PC-3 (cell line): ENCODE measurements at regions not wholly inside any gene's neighbourhood (a gene's known extent, or its start where the extent isn't known, plus 50 kb on each side); places are given as distances from the start of the nearest gene placed in this dataset.

Experiments
- ATAC-seq: fragments of 200-7000 bp; cut with Tn5 transposase; 2 replicates; pipeline ENCODE4 v1.9.1; 2020; ENCODE audit warnings: mild to moderate bottlenecking, moderate library complexity
- BruUV-seq: library from RNA; stranded (reverse); fragments of 400-500 nt; replicated peaks from 2 replicates; lab custom pipeline; 2021; lab: Mats Ljungman, UMichigan
- CTCF ChIA-PET: fragments of 300-600 bp; sonication (Branson Sonifier 250); formaldehyde crosslinking; loops from one replicate; lab custom pipeline; 2022; ENCODE audit warnings: antibody characterized with exemption; lab: Charles Lee
- POLR2A ChIA-PET: fragments of 300-600 bp; sonication (Branson Sonifier 250); formaldehyde crosslinking; loops from one replicate; lab custom pipeline; 2022; ENCODE audit warnings: antibody characterized with exemption; ENCODE audit not compliant: unreplicated experiment; lab: Charles Lee
- DNase-seq: peaks from one replicate; pipeline ENCODE4 v3.0.0-alpha.2; 2015
- H2AFZ ChIP-seq: fragments of 300-600 bp; sonication (generic); 2 replicates; pipeline ENCODE4 v1.6.0; 2016; ENCODE audit warnings: antibody characterized with exemption, low read length
- H3F3A ChIP-seq: fragments of 300-600 bp; sonication (generic); one replicate; pipeline ENCODE4 v1.6.0; 2017; ENCODE audit warnings: antibody characterized with exemption, low read length, control low read depth, mild to moderate bottlenecking; ENCODE audit not compliant: unreplicated experiment
- H3K27ac ChIP-seq: fragments of 300-600 bp; sonication (generic); 2 replicates; pipeline ENCODE4 v1.5.1; 2016; ENCODE audit warnings: mild to moderate bottlenecking, low read length
- H3K27me3 ChIP-seq: fragments of 300-600 bp; sonication (generic); 2 replicates; pipeline ENCODE4 v1.6.1; 2016; ENCODE audit warnings: low read length, mixed read lengths
- H3K36me3 ChIP-seq: fragments of 300-600 bp; sonication (generic); 2 replicates; pipeline ENCODE4 v1.6.1; 2016; ENCODE audit warnings: low read depth, mixed run types, low read length, mixed read lengths
- H3K4me1 ChIP-seq: fragments of 300-600 bp; sonication (generic); 2 replicates; pipeline ENCODE4 v1.5.1; 2016; ENCODE audit warnings: low read length; ENCODE audit not compliant: insufficient read depth
- H3K4me2 ChIP-seq: fragments of 300-600 bp; sonication (generic); 2 replicates; pipeline ENCODE4 v1.6.0; 2016; ENCODE audit warnings: low read length
- H3K4me3 ChIP-seq: fragments of 300-600 bp; sonication (generic); 2 replicates; pipeline ENCODE4 v1.5.1; 2016; ENCODE audit warnings: mild to moderate bottlenecking, low read length, mixed read lengths
- H3K79me2 ChIP-seq: fragments of 300-600 bp; sonication (generic); 2 replicates; pipeline ENCODE4 v1.6.1; 2017; ENCODE audit warnings: low read length, mixed read lengths
- H3K9ac ChIP-seq: fragments of 300-600 bp; sonication (generic); 2 replicates; pipeline ENCODE4 v1.6.0; 2016; ENCODE audit warnings: mild to moderate bottlenecking, low read length
- H3K9me2 ChIP-seq: fragments of 300-600 bp; sonication (generic); replicated peaks from 2 replicates; pipeline ENCODE4 v1.6.1; 2016; ENCODE audit warnings: mixed run types, low read length, mixed read lengths
- H3K9me3 ChIP-seq: fragments of 300-600 bp; sonication (generic); 2 replicates; pipeline ENCODE4 v1.6.1; 2016; ENCODE audit warnings: low read length, mixed read lengths
- H4K20me1 ChIP-seq: fragments of 300-600 bp; sonication (generic); 2 replicates; pipeline ENCODE4 v1.6.1; 2016; ENCODE audit warnings: low read length, mixed read lengths
- EZH2 ChIP-seq: fragments of 300-600 bp; sonication (generic); IDR thresholded peaks from one replicate; pipeline ENCODE4 v1.6.1; 2017; ENCODE audit warnings: antibody characterized with exemption, mild to moderate bottlenecking, low read length; ENCODE audit not compliant: unreplicated experiment
- EZH2phosphoT487 ChIP-seq: fragments of 300-600 bp; sonication (generic); IDR thresholded peaks from 2 replicates; pipeline ENCODE4 v1.6.1; 2018; ENCODE audit warnings: mild to moderate bottlenecking, antibody characterized with exemption, low read length, borderline replicate concordance
- intact Hi-C: fragments of 100-400 bp; cut with micrococcal nuclease; formaldehyde crosslinking; loops from 2 replicates; pipeline ENCODE4 v1.9.0; 2023
- TF ChIP-seq, protein P1 (sequence below): fragments of 300-600 bp; sonication (generic); conservative IDR thresholded peaks from 2 replicates; pipeline ENCODE4 v1.5.1; 2017; ENCODE audit warnings: antibody characterized with exemption, low read depth, mild to moderate bottlenecking, low read length

DNA sequence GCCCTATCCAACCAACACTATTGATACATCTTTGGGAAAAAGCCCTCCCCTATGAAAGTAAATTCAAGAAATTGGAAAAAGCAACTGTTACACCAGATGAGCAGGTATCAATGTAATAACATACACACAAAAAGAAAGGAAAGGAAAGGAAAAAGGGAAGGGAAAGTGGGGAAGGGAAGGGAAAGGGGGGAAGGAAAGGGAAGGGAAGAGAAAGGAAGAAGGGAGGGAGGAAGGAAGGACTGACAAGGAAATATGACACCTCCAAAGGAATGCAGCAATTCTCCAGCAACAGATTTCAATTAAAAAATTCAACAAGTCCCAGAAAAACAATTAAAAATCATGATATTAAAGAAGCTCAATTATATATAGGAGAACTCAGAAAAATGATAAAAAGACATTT lies 176.9 kb upstream of the OPRM1 start:
- Histone ChIP-seq H3K9ac (no peak overlapping the region), H3K27ac (no peak overlapping the region), H3K4me2 (no peak overlapping the region), H3K27me3 (no peaks in the 10 kb centered on the region), H3F3A (no peaks in the 10 kb centered on the region), H2AFZ (no peak overlapping the region), H3K79me2 (no peaks in the 10 kb centered on the region), H3K36me3 (no peaks in the 10 kb centered on the region), H4K20me1 (no peaks in the 10 kb centered on the region), H3K4me3 (no peak overlapping the region), H3K9me3 (no peaks in the 10 kb centered on the region), H3K4me1 (no peaks in the 10 kb centered on the region), H3K9me2 (no peaks in the 10 kb centered on the region)
- intact Hi-C loops: no loop called here
- DNase-seq (no peak), ATAC-seq (no peak)
- CTCF ChIA-PET: no interaction called here
- POLR2A ChIA-PET: no interaction called here
- BruUV-seq: no TSS peak
- TF ChIP-seq EZH2: no peak
- TF ChIP-seq EZH2phosphoT487: no peak
- TF ChIP-seq, protein P1, sequence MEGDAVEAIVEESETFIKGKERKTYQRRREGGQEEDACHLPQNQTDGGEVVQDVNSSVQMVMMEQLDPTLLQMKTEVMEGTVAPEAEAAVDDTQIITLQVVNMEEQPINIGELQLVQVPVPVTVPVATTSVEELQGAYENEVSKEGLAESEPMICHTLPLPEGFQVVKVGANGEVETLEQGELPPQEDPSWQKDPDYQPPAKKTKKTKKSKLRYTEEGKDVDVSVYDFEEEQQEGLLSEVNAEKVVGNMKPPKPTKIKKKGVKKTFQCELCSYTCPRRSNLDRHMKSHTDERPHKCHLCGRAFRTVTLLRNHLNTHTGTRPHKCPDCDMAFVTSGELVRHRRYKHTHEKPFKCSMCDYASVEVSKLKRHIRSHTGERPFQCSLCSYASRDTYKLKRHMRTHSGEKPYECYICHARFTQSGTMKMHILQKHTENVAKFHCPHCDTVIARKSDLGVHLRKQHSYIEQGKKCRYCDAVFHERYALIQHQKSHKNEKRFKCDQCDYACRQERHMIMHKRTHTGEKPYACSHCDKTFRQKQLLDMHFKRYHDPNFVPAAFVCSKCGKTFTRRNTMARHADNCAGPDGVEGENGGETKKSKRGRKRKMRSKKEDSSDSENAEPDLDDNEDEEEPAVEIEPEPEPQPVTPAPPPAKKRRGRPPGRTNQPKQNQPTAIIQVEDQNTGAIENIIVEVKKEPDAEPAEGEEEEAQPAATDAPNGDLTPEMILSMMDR: no peak

DNA sequence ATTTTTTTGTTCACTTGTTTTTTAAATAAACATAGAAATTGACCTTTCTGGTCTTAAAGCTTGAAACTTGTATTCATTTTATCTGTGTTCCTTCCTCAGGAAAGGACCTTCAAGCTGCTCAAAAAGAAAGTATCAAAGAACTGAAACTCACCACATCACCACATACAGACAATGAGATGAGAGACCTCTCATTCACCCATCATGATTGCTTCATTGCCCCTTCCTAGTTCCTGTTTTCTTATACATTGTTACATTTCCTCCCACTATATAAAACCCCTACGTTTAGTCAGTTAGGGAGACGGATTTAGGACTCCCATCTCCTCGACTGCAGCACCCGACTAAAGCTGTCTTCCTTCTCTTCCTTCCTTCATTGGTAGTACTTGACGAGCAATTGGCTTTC lies 180.5 kb upstream of the OPRM1 start:
- H3K36me3 ChIP-seq: no peaks in the 10 kb centered on the region
- H3K79me2 ChIP-seq: no peaks in the 10 kb centered on the region
- intact Hi-C loops: no loop called here
- ATAC-seq (no peak), DNase-seq (no peak)
- TF ChIP-seq, protein P1: no peak
- TF ChIP-seq EZH2phosphoT487 (no peak), EZH2 (no peak)
- no peaks in the 10 kb centered on the region for H4K20me1 ChIP-seq
- H3K27ac ChIP-seq: no peak overlapping the region
- no peaks in the 10 kb centered on the region for H3K9me2 ChIP-seq
- H3K4me3 ChIP-seq: no peak overlapping the region
- CTCF ChIA-PET: no interaction called here
- no peaks in the 10 kb centered on the region for H3F3A ChIP-seq
- peaks cover 9% of the 10 kb centered on the region; the same call in 1 of the 2 replicates for H3K27me3 ChIP-seq
- no peak overlapping the region for H3K9ac ChIP-seq
- BruUV-seq: no TSS peak
- POLR2A ChIA-PET: no interaction called here
- H2AFZ ChIP-seq: no peak overlapping the region
- no peaks in the 10 kb centered on the region for H3K9me3 ChIP-seq
- H3K4me1 ChIP-seq: no peaks in the 10 kb centered on the region
- H3K4me2 ChIP-seq: no peak overlapping the region

DNA sequence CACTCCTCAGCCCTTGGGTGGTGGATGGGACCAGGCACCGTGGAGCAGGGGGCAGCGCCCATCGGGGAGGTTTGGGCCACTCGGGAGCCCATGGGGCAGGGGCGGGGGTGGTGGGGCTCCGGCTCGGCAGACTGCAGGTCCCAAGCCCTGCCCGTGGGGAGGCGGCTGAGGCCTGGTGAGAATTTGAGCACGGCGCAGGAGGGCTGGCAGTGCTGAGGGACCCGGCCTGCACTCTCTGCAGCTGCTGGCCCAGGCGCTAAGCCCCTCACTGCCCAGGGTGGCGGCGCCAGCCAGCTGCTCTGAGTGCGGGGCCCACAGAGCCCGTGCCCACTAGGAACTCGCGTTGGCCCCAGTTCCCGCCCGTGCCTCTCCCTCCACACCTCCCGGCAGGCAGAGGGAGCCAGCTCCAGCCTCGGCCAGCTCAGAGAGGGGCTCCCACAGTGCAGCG lies 182.1 kb upstream of the OPRM1 start:
- Histone ChIP-seq H3K4me3 (no peak overlapping the region), H2AFZ (no peak overlapping the region), H3K4me2 (no peak overlapping the region), H3K9ac (no peak overlapping the region), H4K20me1 (no peaks in the 10 kb centered on the region), H3K27me3 (peaks cover 21% of the 10 kb centered on the region), H3K9me2 (no peaks in the 10 kb centered on the region), H3K79me2 (no peaks in the 10 kb centered on the region), H3K4me1 (no peaks in the 10 kb centered on the region), H3K27ac (no peak overlapping the region), H3F3A (no peaks in the 10 kb centered on the region), H3K36me3 (no peaks in the 10 kb centered on the region), H3K9me3 (no peaks in the 10 kb centered on the region)
- ChIA-PET POLR2A (no interaction called here), CTCF (no interaction called here)
- DNase-seq (no peak), ATAC-seq (no peak)
- BruUV-seq: no TSS peak
- intact Hi-C loops: no loop called here
- TF ChIP-seq EZH2phosphoT487: no peak
- TF ChIP-seq EZH2: no peak
- TF ChIP-seq, protein P1: no peak
